Cardiac muscle cell (in vitro differentiated cells and primary cell): ENCODE measurements at regions not wholly inside any gene's neighbourhood (a gene's known extent, or its start where the extent isn't known, plus 50 kb on each side); places are given as distances from the start of the nearest gene placed in this dataset.
A peak's percentile ranks its signal among the peaks of the same experiment; 100 is the strongest.

Experiments used
- DNase-seq, 2 donors: peaks; one replicate each; pipeline versions ENCODE4 v3.0.0 to v3.0.0-alpha.2; 2010 to 2017; ENCODE audit warnings: low read depth in 1 of 2, low spot score in 1 of 2
- H3K27ac ChIP-seq: fragments of 200-600 bp; sonication (generic); 2 replicates; pipeline ENCODE4 v1.5.1; 2016
- H3K27me3 ChIP-seq: fragments of 200-600 bp; sonication (generic); 2 replicates; pipeline ENCODE4 v1.6.0; 2016; ENCODE audit warnings: control low read depth
- H3K36me3 ChIP-seq: fragments of 200-600 bp; sonication (generic); 2 replicates; pipeline ENCODE4 v1.5.1; 2016; ENCODE audit warnings: control low read depth
- H3K4me1 ChIP-seq: fragments of 200-600 bp; sonication (generic); 2 replicates; pipeline ENCODE4 v1.8.1; 2017; ENCODE audit warnings: low read depth, mild to moderate bottlenecking, mixed run types
- H3K4me3 ChIP-seq: fragments of 200-600 bp; sonication (generic); 2 replicates; pipeline ENCODE4 v1.5.1; 2016; ENCODE audit warnings: mild to moderate bottlenecking
- H3K9me3 ChIP-seq: fragments of 200-600 bp; sonication (generic); 2 replicates; pipeline ENCODE4 v1.5.1; 2017; ENCODE audit warnings: low read depth, mild to moderate bottlenecking, control low read depth
- CTCF ChIP-seq: IDR thresholded peaks from 2 replicates; pipeline ENCODE4 v1.5.1; 2012; ENCODE audit warnings: low read depth, mild to moderate bottlenecking, low read length

GRCh38 chr13:22039961-22040360 is 369.1 kb downstream of the FGF9 start:
- no peak for DNase-seq
- H3K4me3 ChIP-seq = no peak overlapping the region
- H3K27me3 ChIP-seq = no peaks in the 10 kb centered on the region
- TF ChIP-seq CTCF = no peak
- no peaks in the 10 kb centered on the region for H3K36me3 ChIP-seq
- H3K27ac ChIP-seq = no peak overlapping the region
- H3K9me3 ChIP-seq = no peaks in the 10 kb centered on the region
- H3K4me1 ChIP-seq = peaks cover 6% of the 10 kb centered on the region

DNA sequence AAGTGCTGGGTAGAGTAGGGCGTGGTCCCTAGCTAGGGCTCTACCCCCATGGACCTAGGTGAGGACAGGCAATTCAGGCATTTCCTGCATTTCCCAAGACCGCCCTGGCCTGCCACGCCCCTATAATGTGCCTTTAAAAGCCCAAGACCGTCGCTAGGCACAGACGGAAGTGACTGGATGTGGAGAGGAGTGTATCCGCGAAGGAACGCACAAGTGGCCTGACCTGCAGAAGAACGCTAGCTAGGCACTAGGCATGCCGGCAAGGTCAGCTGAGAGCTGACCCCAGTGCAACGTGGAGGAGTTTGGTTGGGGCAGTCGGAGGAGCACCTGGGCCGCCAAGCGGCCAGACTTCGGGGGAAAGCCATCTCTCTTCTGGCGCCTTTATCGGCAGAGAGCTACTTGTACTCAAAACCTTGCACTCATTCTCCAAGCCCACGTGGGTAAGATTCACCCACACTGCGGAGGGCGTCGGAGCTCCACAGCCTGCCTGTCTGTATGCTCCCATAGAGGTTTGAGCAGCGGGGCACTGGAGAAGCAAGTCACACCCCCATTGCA is 370.0 kb downstream of the FGF9 start:
- DNase-seq = no peak
- Histone ChIP-seq H3K9me3 (no peaks in the 10 kb centered on the region), H3K27ac (no peak overlapping the region), H3K4me1 (peaks cover 16% of the 10 kb centered on the region), H3K36me3 (no peaks in the 10 kb centered on the region), H3K4me3 (peak overlapping the region; percentile 13), H3K27me3 (no peaks in the 10 kb centered on the region)
- TF ChIP-seq CTCF = no peak

- Histone ChIP-seq H3K9me3 (no peaks in the 10 kb centered on the region), H3K36me3 (no peaks in the 10 kb centered on the region), H3K4me1 (peaks cover 16% of the 10 kb centered on the region), H3K27ac (no peak overlapping the region), H3K27me3 (no peaks in the 10 kb centered on the region), H3K4me3 (peak overlapping the region; percentile 13)
- TF ChIP-seq CTCF = no peak
- DNase-seq = no peak
These were observed 370.9 kb downstream of the FGF9 start for GRCh38 chr13:22041741-22042140.

GRCh38 chr13:22047082-22047784 is 376.4 kb downstream of the FGF9 start:
- no peak for TF ChIP-seq CTCF
- no peaks in the 10 kb centered on the region for H3K27me3 ChIP-seq

DNA sequence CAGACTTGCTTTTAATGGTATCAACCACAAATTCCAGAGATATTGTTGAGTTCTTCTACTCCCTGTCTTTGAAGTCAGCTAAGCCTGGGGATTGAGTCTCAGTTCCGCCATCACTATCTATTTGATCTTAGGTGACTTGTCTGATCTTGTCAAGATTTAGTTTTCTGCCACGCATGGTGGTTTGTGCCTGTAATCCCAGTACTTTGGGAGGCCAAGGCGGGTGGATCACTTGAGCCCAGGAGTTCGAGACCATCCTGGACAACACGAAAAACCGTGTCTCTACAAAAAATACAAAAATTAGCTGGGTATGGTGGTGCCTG is 376.9 kb downstream of the FGF9 start:
- H3K36me3 ChIP-seq = no peaks in the 10 kb centered on the region
- H3K27me3 ChIP-seq = no peaks in the 10 kb centered on the region
- no peak for DNase-seq
- no peak overlapping the region for H3K4me3 ChIP-seq
- no peaks in the 10 kb centered on the region for H3K9me3 ChIP-seq
- H3K4me1 ChIP-seq = peaks cover 16% of the 10 kb centered on the region
- no peak for TF ChIP-seq CTCF
- no peak overlapping the region for H3K27ac ChIP-seq

More at GRCh38 chr13:22047082-22047784, 376.4 kb downstream of the FGF9 start:
- Histone ChIP-seq H3K9me3 (no peaks in the 10 kb centered on the region), H3K4me1 (peaks cover 16% of the 10 kb centered on the region), H3K36me3 (no peaks in the 10 kb centered on the region), H3K4me3 (no peak overlapping the region), H3K27ac (no peak overlapping the region)
- DNase-seq = no peak
